Activated CD4-positive, alpha-beta T cell treated with anti-CD3 and anti-CD28 coated beads, Interleukin-2, amount 50 U/mL, for 24 hours (primary cell): ENCODE measurements at regions not wholly inside any gene's neighbourhood (a gene's known extent, or its start where the extent isn't known, plus 50 kb on each side); places are given as distances from the start of the nearest gene placed in this dataset.

Experiments
- DNase-seq, 2 donors: peaks; one replicate each; pipeline ENCODE4 v3.0.0-alpha.2; 2020; ENCODE audit warnings: low read depth in 1 of 2, low spot score in 1 of 2

DNA sequence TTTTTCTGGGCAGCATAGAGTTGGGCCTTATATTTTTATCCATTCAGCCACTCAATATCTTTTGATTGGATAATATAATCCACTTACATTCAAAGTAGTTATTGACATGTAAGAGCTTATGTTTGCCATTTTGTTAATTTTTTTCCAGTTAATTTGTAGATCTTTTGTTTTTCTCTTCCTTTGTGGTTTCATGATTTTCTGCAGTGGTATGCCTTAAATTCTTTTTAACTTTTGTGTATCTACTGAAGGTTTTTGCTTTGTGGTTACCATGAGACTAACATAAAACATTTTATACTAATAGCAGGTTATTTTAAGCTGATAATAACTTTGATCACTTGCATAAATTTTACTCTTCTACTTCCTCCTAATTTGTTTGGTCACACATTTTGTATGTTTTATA is 140.8 kb upstream of the GATB start:
- DNase-seq, result no peak

- DNase-seq, result no peak
Measured at GRCh38 chr4:151896880-151897279, 136.1 kb upstream of the GATB start.

GRCh38 chr4:151895671-151896070 is 134.9 kb upstream of the GATB start:
- DNase-seq, result no peak

- no peak for DNase-seq
Measured at GRCh38 chr4:151894246-151894645, 133.4 kb upstream of the GATB start.

GRCh38 chr4:151888367-151888866 is 127.6 kb upstream of the GATB start:
- DNase-seq, result no peak

GRCh38 chr4:151887816-151888180 is 127.0 kb upstream of the GATB start:
- no peak for DNase-seq

DNA sequence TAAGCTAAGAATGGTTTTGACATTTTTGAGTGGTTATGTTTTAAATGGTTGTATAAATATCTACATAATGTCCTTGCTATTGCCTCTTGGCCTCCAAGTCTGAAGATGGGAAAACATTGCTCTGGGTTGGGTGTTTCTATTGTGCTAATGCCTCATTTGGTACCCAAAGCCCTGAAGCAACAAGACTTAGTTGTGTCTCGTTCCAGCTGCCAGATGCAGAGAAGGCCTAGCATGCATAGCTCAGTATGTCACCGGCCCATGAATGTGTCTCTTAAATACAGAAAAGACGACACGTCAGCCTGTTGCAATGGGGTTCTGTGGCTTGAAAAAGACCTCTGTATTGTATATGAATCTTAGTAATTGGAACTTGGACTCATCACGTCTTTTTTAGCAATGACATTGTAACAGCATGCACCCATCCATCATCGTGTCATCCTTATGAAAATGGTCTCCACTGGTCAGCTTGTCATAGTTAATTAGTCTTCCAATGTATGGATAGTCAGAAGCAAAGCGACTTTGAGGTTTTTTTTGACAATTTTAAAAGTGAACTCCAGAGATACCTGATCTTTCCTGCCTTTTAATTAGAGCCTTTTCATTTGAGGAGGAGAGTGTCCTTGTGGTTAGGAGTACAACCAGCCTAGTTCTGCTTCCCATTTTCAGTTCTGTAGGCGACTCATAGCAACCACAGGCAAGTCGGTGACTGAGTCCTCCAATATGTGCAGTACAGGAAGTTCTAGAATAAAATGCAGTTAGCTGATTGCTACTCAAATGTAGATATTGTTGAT is 126.4 kb upstream of the GATB start:
- no peak for DNase-seq

DNA sequence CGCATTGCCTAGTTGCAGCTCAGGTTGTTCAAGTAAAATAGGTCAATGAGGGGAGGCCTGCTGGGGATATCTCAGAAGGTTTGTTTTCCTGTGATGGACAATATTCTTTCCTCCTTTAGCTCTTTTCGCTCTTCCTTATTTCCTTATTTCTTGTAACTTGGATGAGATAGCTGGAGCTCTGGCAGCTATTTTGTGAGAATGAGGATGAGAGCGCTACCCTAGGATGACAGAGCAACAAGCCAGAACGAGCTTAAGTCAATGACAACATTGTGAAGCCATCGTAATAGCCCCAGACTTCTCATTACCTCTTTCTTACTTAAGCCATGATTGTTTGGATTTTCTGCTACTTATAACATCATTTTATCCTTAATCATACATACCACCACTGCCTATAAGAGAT is 124.3 kb upstream of the GATB start:
- no peak for DNase-seq

- no peak for DNase-seq
Measured at GRCh38 chr4:151883747-151884146, 122.9 kb upstream of the GATB start.

DNA sequence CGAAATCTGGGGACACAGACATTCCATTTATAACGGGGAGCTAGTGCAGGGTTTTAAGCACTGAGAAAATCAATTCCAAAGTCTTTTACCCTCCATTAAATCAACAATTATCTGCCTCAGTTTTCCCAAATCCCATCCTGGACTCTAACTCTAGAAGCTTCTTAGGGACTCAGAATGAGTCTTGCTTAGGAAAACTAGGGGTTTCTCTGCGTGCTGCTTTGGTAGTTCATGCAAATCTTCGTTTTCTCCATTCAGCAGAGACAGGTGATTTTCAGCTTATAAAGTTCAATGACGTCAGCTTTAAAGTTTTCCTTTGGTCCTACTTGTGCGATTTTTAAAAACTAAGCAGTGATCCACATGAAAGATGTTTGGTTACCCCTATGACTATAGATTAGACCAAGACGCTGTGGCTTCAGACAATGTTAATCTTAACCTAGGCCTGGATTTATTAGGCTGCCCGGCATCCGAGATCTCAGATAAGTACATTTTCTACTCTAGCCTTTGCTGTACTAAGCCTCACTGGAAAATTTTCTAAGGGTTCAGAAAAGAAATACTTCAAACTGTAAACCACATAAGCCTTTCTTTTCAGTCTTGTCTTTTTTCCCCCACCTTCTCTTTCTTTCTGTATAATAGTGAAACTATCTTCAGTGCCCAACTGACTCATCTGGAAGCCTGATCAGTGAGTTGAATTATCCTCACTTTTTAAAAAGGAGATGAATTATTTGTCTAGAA is 121.4 kb upstream of the GATB start:
- peak in 1 of 2 donors; percentile 12 for DNase-seq

DNA sequence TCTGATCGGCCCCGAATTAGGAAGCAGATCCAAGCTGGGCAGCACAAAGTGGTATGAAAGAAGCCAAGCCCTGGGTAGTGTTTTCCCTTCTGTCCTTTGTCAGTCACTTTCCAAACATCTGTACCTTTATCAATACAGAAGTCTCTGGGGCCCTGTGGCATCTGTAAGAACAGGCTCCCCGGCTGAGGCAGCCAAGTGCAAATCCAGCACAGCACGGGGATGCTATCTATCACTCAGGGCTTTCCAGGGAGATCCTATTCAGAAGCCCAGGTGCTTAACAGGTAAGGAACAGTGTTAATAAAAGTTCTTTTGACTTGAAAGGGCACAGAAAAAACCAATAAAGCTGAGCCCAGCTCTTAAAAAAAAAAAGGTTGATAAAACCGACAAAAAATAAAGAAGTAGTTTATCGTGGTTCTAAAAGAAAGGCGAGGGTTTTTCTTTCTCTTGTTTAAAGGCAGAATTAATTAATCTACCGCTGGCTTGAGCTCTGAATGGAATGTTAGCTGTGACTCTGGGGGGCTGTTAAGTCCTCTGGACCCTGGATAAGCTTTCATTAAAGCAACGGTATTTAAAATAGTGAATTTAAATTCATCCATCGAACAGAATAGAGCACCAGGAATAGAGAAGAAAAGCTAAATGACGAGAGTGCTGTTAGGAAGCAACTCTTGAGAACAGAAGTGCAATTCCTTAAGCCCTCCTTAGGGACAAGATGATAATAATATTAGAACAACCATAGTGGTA is 119.1 kb upstream of the GATB start:
- no peak for DNase-seq

DNA sequence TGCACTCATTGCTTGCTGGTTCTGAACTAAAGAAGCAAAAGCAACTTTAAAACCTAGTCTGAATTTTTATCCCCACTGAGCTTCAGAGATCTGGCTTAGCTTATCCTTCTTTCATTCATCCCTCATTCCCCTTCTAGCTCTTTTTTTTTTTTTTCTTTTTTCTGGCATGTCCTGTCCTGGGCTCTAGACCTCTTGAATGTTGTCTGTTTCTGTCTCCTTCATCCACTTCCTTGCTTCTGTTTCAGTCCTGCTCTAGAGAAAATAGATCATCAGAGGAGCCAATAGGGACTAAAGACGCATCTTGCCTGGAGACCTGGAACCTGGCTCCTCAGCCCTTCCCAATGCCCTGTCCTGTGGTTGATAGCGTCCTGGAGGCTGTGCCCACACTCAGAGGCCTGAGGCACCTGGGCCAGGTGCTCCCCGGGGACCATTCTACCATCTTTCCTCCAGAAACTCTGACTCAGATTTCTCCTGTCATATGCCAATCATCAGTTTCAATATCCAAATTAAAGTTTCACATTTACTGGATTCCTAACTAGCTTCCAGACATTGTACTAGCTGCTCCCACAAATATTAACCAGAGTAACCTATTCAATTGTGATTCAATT is 115.7 kb upstream of the GATB start:
- DNase-seq, result no peak

DNA sequence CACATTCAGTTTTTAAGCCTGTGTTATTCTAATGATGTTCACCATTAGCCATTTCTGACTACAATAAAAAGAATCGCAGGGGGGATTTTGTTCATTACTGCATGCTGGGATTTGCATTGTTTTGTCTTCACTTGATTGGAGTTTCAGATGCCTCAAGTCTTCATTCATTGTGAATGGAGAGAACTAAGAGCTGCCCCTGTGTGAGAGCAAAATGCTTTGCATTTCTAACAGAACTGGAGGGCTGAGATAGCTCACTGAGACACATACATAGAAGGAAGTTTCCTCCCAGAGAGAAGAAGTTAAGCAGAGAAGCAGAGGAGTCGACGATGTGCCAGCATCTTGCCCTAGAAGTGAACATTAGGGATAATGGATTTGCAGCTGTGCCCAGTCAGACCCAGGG is 113.5 kb upstream of the GATB start:
- DNase-seq, result no peak

GRCh38 chr4:151866592-151866918 is 105.7 kb upstream of the GATB start:
- no peak for DNase-seq

DNA sequence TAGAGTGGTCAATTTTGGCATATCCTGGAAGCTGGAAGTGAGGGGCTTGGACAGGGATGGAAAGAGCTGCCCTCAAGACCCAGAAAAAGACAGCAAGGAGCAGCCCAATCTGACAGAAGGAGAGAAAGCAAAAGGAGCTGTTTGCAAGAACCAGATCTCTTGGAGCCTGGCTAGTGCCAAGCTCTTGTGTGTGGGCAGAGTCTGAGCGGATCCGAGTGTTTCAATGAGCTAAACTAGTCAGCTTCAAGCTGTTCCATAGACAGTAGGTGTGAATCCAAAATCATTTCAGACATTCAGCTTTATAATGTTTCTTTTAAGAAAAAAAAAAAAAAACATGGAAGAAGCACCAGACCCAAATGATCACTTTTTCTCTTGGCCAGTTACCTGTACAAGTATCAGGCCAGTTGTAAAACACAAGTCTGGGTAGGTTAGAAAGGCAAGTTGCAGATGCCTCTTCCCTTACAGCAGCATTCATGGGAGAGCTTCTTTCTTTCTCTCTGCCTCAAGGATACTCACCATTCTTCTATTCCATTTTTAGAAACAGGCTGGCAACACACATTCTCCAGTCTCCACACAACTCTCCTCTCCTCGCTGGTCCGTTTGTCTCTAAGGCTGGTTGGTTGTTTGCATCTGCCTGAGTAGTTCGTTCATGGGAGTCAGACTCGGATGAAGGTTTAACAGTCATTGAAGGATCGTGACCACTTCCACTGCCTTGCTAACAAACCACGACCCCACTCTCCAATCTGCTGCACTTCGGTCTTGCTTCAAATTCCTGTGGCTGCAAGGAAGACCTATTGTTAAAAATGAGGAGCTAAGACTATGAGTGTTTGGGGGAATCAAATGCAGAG is 105.2 kb upstream of the GATB start:
- DNase-seq, result no peak

GRCh38 chr4:151865312-151865711 is 104.5 kb upstream of the GATB start:
- DNase-seq, result no peak

GRCh38 chr4:151864068-151864467 is 103.3 kb upstream of the GATB start:
- no peak for DNase-seq

- no peak for DNase-seq
Measured at GRCh38 chr4:151862766-151863165, 102.0 kb upstream of the GATB start.

DNA sequence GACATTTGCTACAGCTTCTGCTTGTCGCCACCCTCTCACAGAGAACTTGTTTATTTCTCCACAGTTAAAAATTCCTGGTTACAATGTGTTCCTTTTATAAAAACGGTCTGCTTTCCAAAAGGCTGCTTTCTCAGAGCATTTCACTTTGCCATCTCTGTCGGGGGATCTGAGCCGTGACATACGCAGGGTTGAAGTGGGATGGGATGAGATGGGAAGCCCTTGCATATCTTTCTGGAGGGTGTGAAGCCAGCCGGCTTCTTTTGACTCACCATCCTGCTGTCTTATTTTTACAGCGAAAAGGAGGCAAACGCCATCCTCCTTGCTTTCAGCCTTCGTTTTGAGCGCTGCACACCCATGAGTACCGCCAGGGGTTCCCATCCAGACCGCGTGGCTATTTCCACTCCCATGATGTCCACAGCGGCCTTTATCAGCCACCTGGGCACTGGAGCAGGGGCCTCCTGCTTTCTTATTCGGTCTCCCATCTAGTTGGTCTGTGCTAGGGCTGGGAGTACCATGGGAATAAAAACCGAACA is 99.8 kb upstream of the GATB start:
- no peak for DNase-seq

GRCh38 chr4:151859641-151860040 is 98.8 kb upstream of the GATB start:
- no peak for DNase-seq
